B cell (primary cell): ENCODE measurements at regions not wholly inside any gene's neighbourhood (a gene's known extent, or its start where the extent isn't known, plus 50 kb on each side); places are given as distances from the start of the nearest gene placed in this dataset.

Experiments
- ATAC-seq: fragments of 200-7000 bp; cut with Tn5 transposase; one replicate; pipeline ENCODE4 v1.10.0; 2021; ENCODE audit warnings: low read depth, mild to moderate bottlenecking, moderate number of reproducible peaks, moderate library complexity
- CTCF ChIA-PET: fragments of 350-600 bp; sonication (Branson Sonifier 250); formaldehyde crosslinking; loops from one replicate; lab custom pipeline; 2021; ENCODE audit warnings: antibody characterized with exemption, inconsistent platforms; lab: Charles Lee
- POLR2A ChIA-PET: fragments of 350-600 bp; sonication (Branson Sonifier 250); formaldehyde crosslinking; loops from one replicate; lab custom pipeline; 2021; ENCODE audit warnings: antibody characterized with exemption; lab: Charles Lee
- DNase-seq: peaks from one replicate; pipeline ENCODE4 v3.0.0; 2013
- H2AFZ ChIP-seq: 2 replicates; pipeline ENCODE4 v1.6.1; 2012; ENCODE audit warnings: mild to moderate bottlenecking, low read depth, low read length; ENCODE audit not compliant: insufficient read depth, poor library complexity, severe bottlenecking
- H3K27ac ChIP-seq, 2 donors: 1 replicate in 1 of 2; 2 replicates in 1 of 2; pipeline ENCODE4 v1.5.1; 2012 to 2013; ENCODE audit warnings: low read length in 2 of 2, mild to moderate bottlenecking in 2 of 2, moderate library complexity in 1 of 2
- H3K27me3 ChIP-seq, 4 experiments: fragments of 200-600 bp in 1 of 4; sonication (generic) in 1 of 4; replicated peaks in 1 of 4; 1 replicate in 2 of 4; 2 replicates in 2 of 4; pipeline versions ENCODE4 v1.6.1 to v1.7.0; 2013 to 2016; ENCODE audit warnings: low read length in 3 of 4, mild to moderate bottlenecking in 2 of 4, mixed read lengths in 1 of 4, moderate library complexity in 1 of 4; ENCODE audit not compliant: insufficient read depth in 4 of 4, control insufficient read depth in 3 of 4; ENCODE audit errors: control extremely low read depth in 1 of 4
- H3K36me3 ChIP-seq, 2 experiments: replicated peaks in 1 of 2; 1 replicate in 1 of 2; 2 replicates in 1 of 2; pipeline versions ENCODE4 v1.6.1 to v1.7.1; 2013; ENCODE audit warnings: low read length in 1 of 2; ENCODE audit not compliant: insufficient read depth in 2 of 2, control insufficient read depth in 1 of 2; ENCODE audit errors: control extremely low read depth in 1 of 2, extremely low read depth in 1 of 2
- H3K4me1 ChIP-seq, 2 donors: fragments of 200-600 bp in 1 of 2; sonication (generic) in 1 of 2; 1 replicate in 1 of 2; 2 replicates in 1 of 2; pipeline versions ENCODE4 v1.5.1 to v1.6.1; 2013 to 2017; ENCODE audit warnings: low read length in 2 of 2; ENCODE audit not compliant: control insufficient read depth in 2 of 2, insufficient read depth in 2 of 2
- H3K4me2 ChIP-seq: replicated peaks from 2 replicates; pipeline ENCODE3; 2012; ENCODE audit warnings: mild to moderate bottlenecking, low read depth, low read length; ENCODE audit not compliant: poor library complexity, severe bottlenecking
- H3K4me3 ChIP-seq, 5 experiments: fragments of 200-600 bp in 1 of 5; sonication (generic) in 1 of 5; 1 replicate in 3 of 5; 2 replicates in 2 of 5; pipeline versions ENCODE4 v1.5.1 to v1.7.0; 2011 to 2016; ENCODE audit warnings: low read length in 4 of 5, mild to moderate bottlenecking in 4 of 5, low read depth in 2 of 5, control low read depth in 1 of 5, moderate library complexity in 1 of 5; ENCODE audit not compliant: insufficient read depth in 1 of 5; ENCODE audit errors: control extremely low read depth in 1 of 5, extremely low read depth in 1 of 5
- H3K79me2 ChIP-seq: fragments of 200-600 bp; sonication (generic); one replicate; pipeline ENCODE4 v1.6.0; 2016; ENCODE audit warnings: low read length; ENCODE audit not compliant: control insufficient read depth, insufficient read depth
- H3K9ac ChIP-seq: fragments of 200-600 bp; sonication (generic); 2 replicates; pipeline ENCODE4 v1.6.1; 2017; ENCODE audit warnings: mild to moderate bottlenecking, low read length, moderate library complexity
- H3K9me3 ChIP-seq, 3 donors: one replicate each; pipeline versions ENCODE4 v1.6.1 to v1.7.1; 2013; ENCODE audit warnings: low read length in 2 of 3; ENCODE audit not compliant: control insufficient read depth in 2 of 3, insufficient read depth in 1 of 3; ENCODE audit errors: control extremely low read depth in 1 of 3
- H4K20me1 ChIP-seq: 2 replicates; pipeline ENCODE4 v1.6.0; 2012; ENCODE audit warnings: mild to moderate bottlenecking, low read length; ENCODE audit not compliant: insufficient read depth, control insufficient read depth, poor library complexity, severe bottlenecking
- H3K27ac Mint-ChIP-seq: one replicate; pipeline ENCODE4 v1.8.0; 2021; ENCODE audit warnings: mixed read lengths
- H3K27me3 Mint-ChIP-seq: one replicate; pipeline ENCODE4 v1.8.0; 2021; ENCODE audit warnings: mixed read lengths
- H3K4me1 Mint-ChIP-seq: one replicate; pipeline ENCODE4 v1.8.0; 2021; ENCODE audit warnings: mixed read lengths
- H3K4me3 Mint-ChIP-seq: one replicate; pipeline ENCODE4 v1.8.0; 2021; ENCODE audit warnings: mixed read lengths
- H3K9me3 Mint-ChIP-seq: one replicate; pipeline ENCODE4 v1.8.0; 2022; ENCODE audit warnings: mixed read lengths; ENCODE audit not compliant: insufficient read depth
- EZH2 ChIP-seq: IDR thresholded peaks from 2 replicates; pipeline ENCODE4 v1.6.1; 2012; ENCODE audit warnings: borderline replicate concordance, low read depth, mild to moderate bottlenecking, moderate library complexity, low read length; ENCODE audit not compliant: insufficient read depth, poor library complexity, severe bottlenecking
- WGBS: methylation state at CpG from one replicate; pipeline ENCODE4 v1.1.5; 2013; ENCODE audit warnings: missing lambda C conversion rate; ENCODE audit not compliant: insufficient coverage; 5-methylcytosine and 5-hydroxymethylcytosine counted together
- intact Hi-C: fragments of 100-400 bp; cut with micrococcal nuclease; formaldehyde crosslinking; loops from one replicate; pipeline ENCODE4 v1.10.0; 2022
- TF ChIP-seq, protein P1 (sequence below): fragments of 200-600 bp; IDR thresholded peaks from one replicate; pipeline ENCODE4 v1.8.0; 2022; ENCODE audit warnings: antibody characterized with exemption, mild to moderate bottlenecking

DNA sequence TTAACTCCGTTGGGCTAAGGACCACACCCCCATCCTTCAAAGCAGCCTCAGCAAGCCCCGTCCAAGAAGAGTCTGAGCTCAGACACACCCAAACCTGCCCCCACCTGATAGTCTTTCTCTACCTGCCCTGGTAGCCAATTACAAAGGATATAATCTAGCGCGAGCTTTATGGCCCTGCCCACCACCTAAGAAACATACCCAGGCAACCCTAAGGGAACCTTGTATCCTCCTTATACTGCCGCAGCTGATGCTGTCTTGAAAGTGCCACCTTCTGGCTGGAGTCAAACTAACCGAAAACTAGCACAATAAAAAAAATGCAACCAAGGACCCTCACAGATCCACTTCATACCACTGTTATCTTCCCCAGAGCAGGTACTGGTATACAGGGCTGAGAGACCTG is 628.3 kb upstream of the REG3G start:
- no peak overlapping the region for H3K4me3 Mint-ChIP-seq
- Histone ChIP-seq H3K4me1 (no peaks in the 10 kb centered on the region), H3K27ac (no peak overlapping the region), H3K9ac (no peak overlapping the region), H3K36me3 (no peaks in the 10 kb centered on the region), H3K4me3 (no peak overlapping the region), H4K20me1 (no peaks in the 10 kb centered on the region), H3K4me2 (no peak overlapping the region), H2AFZ (no peak overlapping the region), H3K27me3 (no peaks in the 10 kb centered on the region), H3K79me2 (no peaks in the 10 kb centered on the region), H3K9me3 (peaks cover 0 to 10% (median 1%) of the 10 kb centered on the region in 3 donors)
- intact Hi-C loops: no loop called here
- no peak overlapping the region for H3K27ac Mint-ChIP-seq
- ChIA-PET CTCF (no interaction called here), POLR2A (no interaction called here)
- no peaks in the 10 kb centered on the region for H3K4me1 Mint-ChIP-seq
- DNase-seq (no peak), ATAC-seq (no peak)
- peaks cover 12% of the 10 kb centered on the region for H3K9me3 Mint-ChIP-seq
- H3K27me3 Mint-ChIP-seq: no peaks in the 10 kb centered on the region
- TF ChIP-seq, protein P1, sequence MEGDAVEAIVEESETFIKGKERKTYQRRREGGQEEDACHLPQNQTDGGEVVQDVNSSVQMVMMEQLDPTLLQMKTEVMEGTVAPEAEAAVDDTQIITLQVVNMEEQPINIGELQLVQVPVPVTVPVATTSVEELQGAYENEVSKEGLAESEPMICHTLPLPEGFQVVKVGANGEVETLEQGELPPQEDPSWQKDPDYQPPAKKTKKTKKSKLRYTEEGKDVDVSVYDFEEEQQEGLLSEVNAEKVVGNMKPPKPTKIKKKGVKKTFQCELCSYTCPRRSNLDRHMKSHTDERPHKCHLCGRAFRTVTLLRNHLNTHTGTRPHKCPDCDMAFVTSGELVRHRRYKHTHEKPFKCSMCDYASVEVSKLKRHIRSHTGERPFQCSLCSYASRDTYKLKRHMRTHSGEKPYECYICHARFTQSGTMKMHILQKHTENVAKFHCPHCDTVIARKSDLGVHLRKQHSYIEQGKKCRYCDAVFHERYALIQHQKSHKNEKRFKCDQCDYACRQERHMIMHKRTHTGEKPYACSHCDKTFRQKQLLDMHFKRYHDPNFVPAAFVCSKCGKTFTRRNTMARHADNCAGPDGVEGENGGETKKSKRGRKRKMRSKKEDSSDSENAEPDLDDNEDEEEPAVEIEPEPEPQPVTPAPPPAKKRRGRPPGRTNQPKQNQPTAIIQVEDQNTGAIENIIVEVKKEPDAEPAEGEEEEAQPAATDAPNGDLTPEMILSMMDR: no peak
- no peak for TF ChIP-seq EZH2
- WGBS: 95% methylated on average over 6 of the region's 6 CpGs

- H3K27ac ChIP-seq: no peak overlapping the region
- Mint-ChIP-seq H3K4me3 (no peak overlapping the region), H3K4me1 (no peaks in the 10 kb centered on the region), H3K27me3 (no peaks in the 10 kb centered on the region), H3K9me3 (peaks cover 6% of the 10 kb centered on the region), H3K27ac (no peak overlapping the region)
- no peaks in the 10 kb centered on the region for H3K79me2 ChIP-seq
- H3K9ac ChIP-seq: no peak overlapping the region
- no peaks in the 10 kb centered on the region for H3K36me3 ChIP-seq
- no peaks in the 10 kb centered on the region for H3K27me3 ChIP-seq
- CTCF ChIA-PET: no interaction called here
- no peak overlapping the region for H3K4me3 ChIP-seq
- H3K9me3 ChIP-seq: peaks cover 0 to 12% (median 0%) of the 10 kb centered on the region in 3 donors
- H2AFZ ChIP-seq: no peak overlapping the region
- DNase-seq: no peak
- 90% methylated on average over 7 of the region's 7 CpGs for WGBS
- TF ChIP-seq, protein P1: no peak
- TF ChIP-seq EZH2: no peak
- H4K20me1 ChIP-seq: no peaks in the 10 kb centered on the region
- POLR2A ChIA-PET: no interaction called here
- ATAC-seq: no peak
- no peak overlapping the region for H3K4me2 ChIP-seq
- H3K4me1 ChIP-seq: no peaks in the 10 kb centered on the region
- intact Hi-C loops: no loop called here
These were observed 617.3 kb upstream of the REG3G start for GRCh38 chr2:78407960-78408794.
